ENCODE measurements at regions not wholly inside any gene's neighbourhood (a gene's known extent, or its start where the extent isn't known, plus 50 kb on each side); places are given as distances from the start of the nearest gene placed in this dataset.
A peak's percentile ranks its signal among the peaks of the same experiment; 100 is the strongest.
"Not testable (repeated sequence)": the region's sequence is repeated elsewhere in the genome, so short reads cannot be mapped to it uniquely, and the experiment has no call there.

DNA sequence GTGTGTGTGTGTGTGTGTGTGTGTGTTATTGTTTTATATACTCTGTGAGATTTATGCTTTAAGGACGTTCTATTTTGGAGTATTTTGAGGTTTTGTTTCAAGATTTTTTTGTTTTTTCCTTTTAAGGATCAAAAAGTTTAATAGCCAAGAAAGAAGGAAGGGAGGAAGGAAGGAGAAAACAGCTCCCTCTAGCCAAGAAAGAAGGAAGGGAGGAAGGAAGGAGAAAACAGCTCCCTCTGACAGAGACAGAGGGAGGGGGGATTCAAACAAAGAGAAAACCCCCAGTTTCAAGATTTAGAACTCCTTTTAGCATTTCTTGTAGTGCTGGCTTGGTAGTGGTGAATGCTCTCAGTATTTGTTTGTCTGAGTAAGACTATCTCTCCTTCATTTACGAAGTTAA, 731.8 kb downstream of the ANKRD7 start:
- not testable (repeated sequence) for DNase-seq

DNA sequence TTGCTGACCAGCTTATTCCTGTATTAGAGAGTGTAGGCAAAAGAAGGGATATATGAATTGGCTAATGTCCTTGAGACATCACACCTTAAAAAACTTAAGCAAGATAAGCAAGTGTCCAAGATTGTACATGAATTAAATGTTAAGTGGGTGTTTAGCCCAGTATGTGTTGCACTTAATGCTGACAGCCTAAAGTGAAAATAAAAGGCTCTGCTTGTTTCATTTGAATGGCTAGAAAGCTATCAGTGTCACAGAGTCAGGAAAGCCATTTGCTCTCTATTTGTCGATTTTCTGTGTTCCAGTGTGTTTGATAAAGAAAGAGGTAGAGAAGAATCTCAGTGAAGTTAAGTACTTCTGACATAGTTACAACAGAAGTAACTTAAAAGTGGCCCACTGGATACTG, 744.9 kb downstream of the ANKRD7 start:
- DNase-seq, result no peak

DNA sequence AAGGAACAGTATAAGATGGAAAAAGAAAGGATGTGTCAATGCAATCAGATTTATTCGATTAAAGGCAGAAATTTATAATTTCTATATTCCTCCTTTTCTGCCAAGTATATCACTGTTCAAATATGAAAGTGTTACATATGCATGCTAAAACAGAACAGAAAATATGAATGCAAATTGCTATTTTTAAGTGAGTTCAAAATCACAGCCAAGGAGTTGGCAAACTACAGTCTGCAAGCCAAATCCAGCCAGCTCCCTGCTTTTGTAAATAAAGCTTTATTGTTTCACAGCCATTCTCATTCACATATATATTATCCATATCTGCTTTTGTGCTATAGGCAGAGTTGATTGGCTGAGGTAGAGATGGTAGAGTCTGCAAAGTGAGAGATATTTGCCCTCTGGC, 747.2 kb downstream of the ANKRD7 start:
- no peak for DNase-seq

DNA sequence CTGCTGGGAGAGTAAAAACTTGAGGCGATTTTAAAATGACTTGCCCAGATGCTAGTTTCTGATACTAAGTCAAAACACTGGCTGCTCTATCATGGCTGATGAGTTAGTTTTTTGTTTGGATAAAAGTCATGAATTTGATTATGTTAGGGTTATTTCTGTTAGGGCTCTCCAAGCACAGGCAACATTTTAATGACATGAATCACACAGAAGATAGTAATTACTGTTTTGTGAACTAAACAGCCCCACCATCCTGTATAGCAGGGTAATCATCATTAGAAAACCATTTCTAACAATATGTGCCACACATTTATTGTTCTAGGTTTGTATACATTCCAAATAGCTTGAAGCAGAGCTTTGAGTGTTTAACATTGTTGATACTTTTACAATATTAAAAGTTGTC, 750.3 kb downstream of the ANKRD7 start:
- no peak for DNase-seq

DNA sequence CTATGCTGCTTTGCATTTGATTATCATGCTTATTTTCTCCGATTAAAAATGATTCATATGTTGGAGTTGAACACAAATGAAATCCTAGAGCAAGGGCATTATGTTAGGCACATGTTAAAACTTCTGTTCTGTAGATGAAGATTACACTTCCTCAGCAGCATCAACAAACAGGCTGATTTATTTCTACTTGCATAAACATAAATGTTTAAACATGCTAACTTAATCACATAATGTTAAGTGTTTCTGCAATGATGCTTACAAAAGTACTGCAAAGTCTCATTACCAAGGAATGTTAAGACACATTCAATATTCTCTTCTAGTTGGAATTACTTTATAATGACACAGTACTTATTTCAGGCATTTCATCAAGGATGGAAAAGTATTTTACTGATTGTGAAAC, 770.8 kb downstream of the ANKRD7 start:
- DNase-seq, result no peak

DNA sequence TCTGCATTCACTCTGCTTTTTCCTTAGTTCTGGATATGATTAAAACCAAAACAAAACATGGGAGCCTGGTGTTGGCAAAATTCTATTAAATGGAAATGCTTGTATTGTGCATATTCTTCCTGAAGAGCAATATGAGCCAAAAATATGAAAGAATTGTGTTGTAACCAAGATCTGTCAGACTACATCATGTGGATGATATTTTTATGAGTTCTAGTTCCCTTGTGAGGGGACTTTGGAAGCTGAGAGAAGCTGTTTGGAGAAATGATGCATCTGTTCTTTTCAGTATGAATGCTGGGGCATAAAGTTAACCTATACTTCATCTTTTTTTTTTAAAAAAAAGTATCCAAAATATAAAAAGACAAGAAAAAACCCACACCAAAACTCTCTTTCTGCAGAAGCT, 782.7 kb downstream of the ANKRD7 start:
- no peak for DNase-seq

DNA sequence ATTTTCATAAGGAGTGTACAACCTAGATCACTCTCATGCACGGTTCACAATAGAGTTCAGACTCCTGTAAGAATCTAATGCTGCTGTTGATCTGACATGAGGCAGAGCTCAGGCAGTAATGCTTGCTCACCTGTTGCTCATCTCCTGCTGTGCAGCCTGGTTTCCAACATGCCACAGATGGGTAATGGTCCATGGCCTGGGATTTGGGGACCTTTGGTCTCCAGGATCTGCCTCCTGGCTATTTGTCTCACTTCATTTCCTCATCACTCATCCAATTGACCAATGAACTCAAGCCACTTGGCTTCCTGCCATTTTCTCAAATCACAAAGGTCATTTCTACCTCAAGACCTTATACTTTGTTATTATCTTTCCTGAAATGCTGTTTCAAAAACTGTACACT, 786.1 kb downstream of the ANKRD7 start:
- DNase-seq, result no peak

DNA sequence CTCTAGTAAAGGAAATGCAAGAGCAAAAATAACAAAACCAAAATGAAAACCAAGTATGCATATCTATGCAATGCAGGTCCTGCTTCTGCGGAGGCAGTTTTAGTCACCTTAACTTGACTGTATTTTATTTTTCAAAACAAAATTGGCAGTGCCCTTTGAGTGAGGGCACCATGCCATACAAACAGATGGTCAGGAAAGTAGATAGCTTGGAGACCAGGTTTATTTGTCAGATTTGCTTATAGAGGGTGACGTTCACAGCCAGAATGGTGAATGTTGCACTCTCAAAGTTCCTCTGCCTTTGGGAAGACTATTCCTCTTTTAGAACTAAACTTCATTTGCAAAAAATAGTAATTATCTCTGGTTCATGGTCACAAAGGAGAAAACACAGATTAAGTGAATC, 801.9 kb downstream of the ANKRD7 start:
- peak; percentile 75 to 80 for DNase-seq

DNA sequence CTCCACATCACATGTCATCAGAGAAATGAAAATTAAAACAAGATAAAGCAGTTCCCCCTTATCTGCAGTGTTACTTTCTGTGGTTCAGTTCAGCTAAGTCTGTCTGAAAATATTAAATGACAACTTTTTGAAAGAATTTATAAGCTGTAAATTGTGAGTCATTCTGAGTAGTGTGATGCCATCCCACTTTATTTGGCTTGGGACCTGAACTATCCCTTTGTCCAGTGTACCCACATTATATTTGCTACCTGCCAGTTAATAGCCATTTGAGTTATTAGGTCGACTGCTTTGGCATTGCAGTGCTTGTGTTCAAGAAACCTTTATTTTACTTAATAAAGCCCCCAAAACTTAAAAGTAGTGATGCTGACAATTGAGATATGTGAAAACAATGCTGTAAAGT, 804.2 kb downstream of the ANKRD7 start:
- no peak for DNase-seq

DNA sequence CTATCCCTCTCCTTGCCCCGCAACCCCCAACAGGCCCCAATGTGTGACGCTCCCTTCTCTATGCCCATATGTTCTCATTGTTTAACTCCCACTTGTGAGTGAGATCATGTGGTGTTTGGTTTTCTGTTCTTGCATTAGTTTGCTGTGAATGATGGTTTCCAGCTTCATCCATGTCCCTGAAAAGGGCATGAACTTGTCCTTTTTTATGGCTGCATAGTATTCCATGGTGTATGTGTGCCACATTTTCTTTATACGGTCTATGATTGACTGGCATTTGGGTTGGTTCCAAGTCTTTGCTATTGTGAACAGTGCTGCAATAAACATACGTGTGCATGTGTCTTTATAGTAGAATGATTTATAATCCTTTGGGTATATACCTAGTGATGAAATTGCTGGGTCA, 807.6 kb downstream of the ANKRD7 start:
- DNase-seq, result not testable (repeated sequence)

DNA sequence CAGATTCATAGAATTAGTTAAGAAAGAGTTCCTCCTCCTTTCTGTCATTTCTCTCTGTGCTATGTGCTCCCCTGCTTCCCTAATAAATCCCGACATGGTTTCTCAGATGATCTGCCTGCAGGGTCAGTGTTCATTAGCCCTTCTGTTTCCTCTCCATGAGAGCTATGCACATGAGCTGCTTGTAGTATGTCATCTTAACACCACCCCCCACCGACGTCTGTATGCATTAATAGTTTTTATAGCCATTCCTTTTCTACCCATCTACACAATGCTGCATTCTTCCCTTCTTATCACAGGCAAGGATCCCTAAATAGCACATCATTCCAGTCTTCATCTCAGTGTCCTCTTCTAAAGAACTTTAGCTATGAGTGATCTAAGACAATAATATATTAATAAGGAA, 809.1 kb downstream of the ANKRD7 start:
- DNase-seq, result no peak

DNA sequence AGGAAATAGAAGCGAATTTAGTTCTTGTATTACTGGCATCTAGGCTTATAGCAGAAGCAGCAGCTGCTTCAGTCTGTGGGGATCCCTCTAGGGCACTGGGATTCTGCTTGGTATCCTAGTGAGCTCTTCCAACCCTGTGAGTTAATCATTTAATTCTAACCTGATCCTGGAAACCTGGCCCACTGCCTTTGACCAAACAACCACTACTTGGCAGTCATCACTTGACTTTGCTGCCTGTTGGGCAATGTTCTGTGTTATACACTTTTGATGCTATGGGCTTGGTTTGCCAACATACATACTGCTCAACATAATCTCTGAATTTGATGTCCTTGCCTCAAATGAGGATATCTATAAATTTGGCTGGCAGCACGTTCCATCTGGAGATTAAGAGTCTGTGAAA, 813.4 kb downstream of the ANKRD7 start:
- peak; percentile 63 to 93 for DNase-seq

DNA sequence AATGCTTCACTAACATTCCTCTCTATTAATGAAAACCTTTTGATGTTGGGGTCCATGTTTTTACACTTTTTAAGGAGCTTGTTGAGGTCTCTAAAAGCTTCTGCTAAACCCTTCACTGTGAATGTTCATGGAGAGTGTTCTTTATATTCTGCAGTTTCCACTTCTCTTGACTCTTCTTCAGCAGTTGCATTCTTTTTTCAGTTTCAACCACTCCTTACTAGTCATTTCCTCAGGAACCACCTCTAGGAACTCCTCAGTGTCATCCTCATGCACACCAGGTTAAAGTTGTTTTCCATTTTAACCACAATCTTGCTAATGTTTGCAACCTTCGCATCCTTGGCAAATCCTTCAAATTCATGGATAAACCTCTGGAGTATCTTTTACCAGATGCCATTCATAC, 821.6 kb downstream of the ANKRD7 start:
- no peak for DNase-seq

DNA sequence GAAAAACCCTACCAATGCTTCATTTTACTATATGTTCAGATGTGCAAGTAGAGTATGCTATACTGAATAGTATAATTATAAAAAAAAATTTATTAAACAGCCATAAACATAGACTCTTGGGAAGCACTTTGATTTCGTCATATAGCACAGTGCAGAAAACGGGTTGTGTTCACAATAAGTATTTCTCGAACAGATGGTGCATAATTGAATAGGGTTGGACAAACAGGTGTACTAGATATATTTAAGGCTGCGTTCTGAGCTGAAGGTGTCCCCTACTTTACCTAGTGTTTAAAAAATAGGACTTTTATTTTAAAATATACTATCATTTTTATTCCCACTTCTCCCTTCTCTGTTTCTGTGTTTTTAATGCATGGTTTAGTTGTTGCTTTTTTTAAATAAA, 841.5 kb downstream of the ANKRD7 start:
- DNase-seq, result no peak

DNA sequence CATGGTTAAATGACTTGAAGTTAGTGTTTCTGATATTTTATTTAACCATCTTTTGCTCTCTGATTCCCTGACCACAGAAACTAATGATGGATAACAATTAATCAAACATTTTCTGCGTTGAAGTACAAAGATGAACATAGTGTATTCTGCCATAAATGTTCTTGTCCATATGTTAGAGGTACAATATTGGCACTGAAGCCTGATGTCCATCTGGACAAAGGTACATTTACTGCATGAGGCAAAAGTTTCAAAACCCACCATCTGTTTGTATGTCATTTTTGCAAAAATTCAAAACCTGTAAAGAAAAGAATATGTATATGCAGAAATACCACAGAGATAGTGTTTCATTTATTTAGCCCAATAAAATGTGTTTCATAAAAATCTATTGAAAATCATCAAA, 861.5 kb downstream of the ANKRD7 start:
- peak in 1 of 2 experiments; percentile 10 for DNase-seq

DNA sequence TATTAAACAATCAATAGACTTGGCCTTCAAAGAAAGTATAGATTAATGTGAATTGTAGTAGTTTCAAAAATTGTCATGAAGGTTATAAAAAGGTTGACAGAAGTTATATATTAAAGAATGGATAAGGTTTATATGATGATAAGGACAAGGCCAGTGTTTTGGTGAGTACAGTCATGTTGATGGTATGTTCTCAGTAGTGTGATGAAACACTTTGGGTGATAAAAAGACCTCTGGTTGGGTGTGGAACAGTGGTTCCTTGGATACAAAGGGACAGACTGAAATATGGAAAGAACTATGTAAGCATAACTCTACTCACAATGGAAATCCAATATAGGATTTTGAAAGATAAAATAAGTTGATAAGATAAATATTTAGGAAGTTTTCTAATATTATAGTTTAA, 866.3 kb downstream of the ANKRD7 start:
- DNase-seq, result no peak

DNA sequence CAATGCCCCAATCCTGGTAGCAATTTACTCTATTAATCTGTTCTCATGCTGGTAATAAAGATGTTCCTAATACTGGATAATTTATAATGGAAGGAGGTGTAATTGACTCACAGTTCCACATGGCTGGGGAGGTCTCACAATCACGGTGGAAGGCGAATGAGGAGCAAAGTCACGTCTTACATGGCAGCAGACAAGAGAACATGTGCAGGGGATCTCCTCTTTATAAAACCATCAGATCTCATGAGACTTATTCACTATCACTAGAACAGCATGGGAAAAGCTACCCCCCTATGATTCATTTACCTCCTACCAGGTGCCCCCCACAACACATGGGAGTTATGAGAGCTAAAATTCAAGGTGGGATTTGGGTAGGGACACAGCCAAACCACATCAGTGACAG, 872.2 kb downstream of the ANKRD7 start:
- DNase-seq, result no peak

DNA sequence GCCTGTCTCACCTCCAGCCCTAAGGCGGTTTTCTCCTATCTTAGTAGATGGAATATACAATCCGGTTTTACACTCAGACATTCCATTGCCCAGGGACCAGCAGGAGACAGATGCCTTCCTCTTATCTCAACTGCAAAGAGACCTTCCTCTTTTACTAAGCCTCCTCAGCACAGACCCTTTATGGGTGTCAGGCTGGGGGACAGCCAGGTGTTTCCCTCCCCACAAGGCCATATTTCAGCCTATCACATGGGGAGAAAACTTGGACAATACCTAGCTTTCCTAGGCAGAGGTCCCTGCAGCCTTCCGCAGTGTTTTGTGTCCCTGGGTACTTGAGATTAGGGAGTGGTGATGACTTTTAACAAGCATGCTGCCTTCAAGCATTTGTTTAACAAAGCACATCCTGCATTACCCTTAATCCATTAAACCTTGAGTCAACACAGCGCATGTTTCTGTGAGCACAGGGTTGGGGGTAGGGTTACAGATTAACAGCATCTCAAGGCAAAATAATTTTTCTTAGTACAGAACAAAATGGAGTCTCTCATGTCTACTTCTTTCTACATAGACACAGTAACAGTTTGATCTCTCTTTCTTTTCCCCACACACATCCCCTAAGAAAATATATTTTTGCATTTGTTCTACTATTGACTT, 876.2 kb downstream of the ANKRD7 start:
- DNase-seq, result not testable (repeated sequence)

DNA sequence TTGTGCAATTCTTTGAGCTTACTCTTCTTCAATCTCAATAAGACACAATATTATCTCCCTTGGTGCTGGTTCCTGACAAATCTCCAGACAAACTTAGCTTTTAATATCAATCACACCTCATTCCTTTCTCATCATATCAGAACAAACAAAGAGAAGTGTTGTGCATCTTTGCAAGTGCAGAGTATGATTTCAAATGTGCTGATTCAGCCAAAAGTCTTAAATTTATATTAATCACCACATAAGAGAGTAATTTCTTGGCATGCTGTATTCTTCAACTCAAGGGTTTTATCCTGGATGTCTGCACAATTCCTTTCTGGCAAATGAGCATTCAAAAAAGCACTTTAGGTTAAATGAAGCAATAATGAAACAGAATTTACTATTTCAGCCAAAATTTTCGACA, 877.8 kb downstream of the ANKRD7 start:
- DNase-seq, result peak in 1 of 2 experiments; percentile 41

DNA sequence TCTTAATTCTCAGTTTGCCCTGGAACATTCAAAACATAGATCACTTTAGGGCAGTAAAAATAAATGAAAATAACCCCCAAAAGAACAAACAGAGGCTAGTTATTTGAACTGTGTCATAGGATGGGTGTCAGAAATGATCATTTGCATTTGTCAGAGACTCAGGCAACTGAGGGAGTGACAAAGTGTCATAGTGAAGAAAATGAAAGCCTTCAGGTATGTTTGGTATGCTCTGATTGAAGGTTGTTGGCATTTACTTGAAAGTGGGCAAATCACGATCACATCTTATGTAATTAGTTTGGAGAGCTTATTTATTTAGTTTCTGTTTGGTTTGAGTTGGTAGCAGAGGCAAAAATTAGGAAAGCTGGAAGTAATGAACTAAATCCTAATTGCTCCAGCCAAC, 880.9 kb downstream of the ANKRD7 start:
- DNase-seq, result no peak

DNA sequence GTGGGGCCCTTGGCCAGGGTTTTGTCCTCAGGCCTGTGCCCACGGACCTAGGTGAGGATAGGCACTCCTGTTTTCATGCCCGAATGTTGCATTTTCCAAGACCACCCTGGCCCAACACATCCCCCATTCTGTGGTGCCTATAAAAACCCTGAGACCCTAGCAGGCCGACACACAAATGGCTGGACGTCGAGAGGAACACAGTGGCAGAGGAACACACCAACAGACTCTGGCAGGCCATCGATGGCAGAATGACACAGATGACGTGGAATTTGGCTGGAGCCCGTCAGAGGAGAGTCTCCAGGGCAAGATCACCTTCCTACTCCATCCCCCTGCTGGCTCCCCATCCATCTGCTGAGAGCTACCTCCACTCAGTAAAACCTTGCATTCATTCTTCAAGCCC, 898.8 kb downstream of the ANKRD7 start:
- DNase-seq, result no peak

DNA sequence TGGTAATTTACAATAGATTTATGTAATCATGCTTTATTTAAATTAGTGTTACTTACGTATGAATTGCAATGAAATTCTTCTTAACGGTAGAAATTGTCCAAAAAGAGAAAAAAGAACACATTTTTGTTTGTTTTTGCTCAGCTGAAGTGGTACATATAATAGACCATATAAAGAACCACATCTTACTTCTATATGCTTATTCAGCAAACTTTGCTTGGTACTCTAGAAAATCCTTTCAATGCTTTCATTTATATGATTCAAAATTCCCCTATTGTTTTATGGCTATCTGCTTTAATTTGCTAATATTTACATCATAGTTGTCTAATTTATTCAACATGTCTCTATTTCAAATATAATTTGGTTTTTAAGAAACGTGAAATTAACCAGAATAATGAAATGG, 903.2 kb downstream of the ANKRD7 start:
- no peak for DNase-seq

DNA sequence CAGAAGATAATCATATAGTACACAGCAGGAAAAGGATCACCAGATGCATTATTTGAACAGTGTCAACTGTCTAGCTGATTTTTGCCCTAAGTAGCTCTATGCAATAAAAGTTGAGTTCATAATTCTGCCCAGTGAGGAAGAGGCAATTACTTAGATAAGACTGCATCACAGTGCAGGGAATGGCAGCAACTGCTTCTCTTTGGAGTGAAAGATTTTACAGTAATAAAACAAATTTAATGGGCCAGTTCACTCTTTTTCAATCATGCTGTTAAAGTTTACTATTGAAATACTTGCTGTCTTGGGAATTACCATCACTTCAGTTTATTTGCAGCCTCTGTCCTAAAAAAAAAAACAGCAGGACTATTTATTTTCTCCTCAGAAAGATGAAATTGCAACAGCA, 907.9 kb downstream of the ANKRD7 start:
- DNase-seq, result no peak

DNA sequence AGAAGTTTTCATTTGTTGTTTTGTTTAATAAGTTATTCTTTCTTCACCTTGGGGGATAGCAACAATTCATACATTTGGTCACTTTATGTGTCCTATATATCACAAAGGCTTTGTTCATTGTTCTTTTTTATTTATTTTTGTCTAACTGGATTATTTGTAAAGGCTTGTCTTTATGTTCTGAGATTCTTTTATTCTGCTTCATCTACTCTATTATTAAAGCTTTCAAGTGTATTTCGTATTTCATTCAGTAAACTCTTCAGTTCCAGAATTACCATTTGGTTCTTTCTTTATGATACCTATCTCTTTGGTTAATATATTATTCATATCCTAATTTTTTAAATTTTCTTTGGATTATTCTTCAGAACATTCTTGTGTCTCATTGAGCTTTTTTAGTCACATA, 942.9 kb downstream of the ANKRD7 start:
- DNase-seq, result no peak

DNA sequence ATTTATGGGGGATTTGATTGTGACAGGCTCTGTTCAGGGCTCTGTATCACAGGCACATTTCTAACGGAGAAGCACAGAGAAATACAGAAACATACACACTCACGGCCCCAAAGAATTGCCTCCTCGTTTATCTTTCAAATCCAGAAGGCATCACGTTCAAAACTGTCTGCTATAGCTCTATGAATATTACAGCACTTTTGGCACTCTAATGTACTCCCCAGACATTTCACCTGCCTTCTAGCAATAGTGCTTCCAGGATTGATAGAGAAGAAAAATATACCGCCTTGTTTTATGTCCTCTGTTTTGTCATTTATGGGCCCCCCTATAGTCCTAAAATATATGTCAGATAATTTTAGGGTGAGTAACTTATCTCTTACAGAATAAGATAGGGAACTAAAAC, 947.5 kb downstream of the ANKRD7 start:
- no peak for DNase-seq
